Amygdala (tissue), 56 donors: ENCODE measurements at regions not wholly inside any gene's neighbourhood (a gene's known extent, or its start where the extent isn't known, plus 50 kb on each side); places are given as distances from the start of the nearest gene placed in this dataset.
A peak's percentile ranks its signal among the peaks of the same experiment; 100 is the strongest.

Experiments
- DNase-seq, 56 donors: peaks; one replicate each; lab custom pipeline; 2025; lab: John Stamatoyannopoulos, UW

GRCh38 chr2:4670331-4670730 lies 967.0 kb downstream of the DCDC2C start:
- no peak for DNase-seq

GRCh38 chr2:4673025-4673489 lies 969.7 kb downstream of the DCDC2C start:
- DNase-seq = no peak

GRCh38 chr2:4674007-4674406 lies 970.6 kb downstream of the DCDC2C start:
- no peak for DNase-seq

GRCh38 chr2:4675295-4675694 lies 971.9 kb downstream of the DCDC2C start:
- DNase-seq = no peak

- DNase-seq = no peak
Observed at GRCh38 chr2:4678927-4679326, 975.6 kb downstream of the DCDC2C start.

- DNase-seq = no peak
Observed at GRCh38 chr2:4679391-4679790, 976.0 kb downstream of the DCDC2C start.

- no peak for DNase-seq
Observed at GRCh38 chr2:4684921-4685320, 981.5 kb downstream of the DCDC2C start.

- DNase-seq = no peak
Observed at GRCh38 chr2:4690913-4691312, 987.5 kb downstream of the DCDC2C start.

GRCh38 chr2:4693266-4693665 lies 989.9 kb downstream of the DCDC2C start:
- DNase-seq = peak in 4 of 56 donors; percentile 1 to 9 (median 5)

- DNase-seq = no peak
Observed at GRCh38 chr2:4695281-4695861, 992.0 kb downstream of the DCDC2C start.

GRCh38 chr2:4715065-4715464 lies 977.1 kb upstream of the SOX11 start:
- no peak for DNase-seq

GRCh38 chr2:4718777-4719176 lies 973.4 kb upstream of the SOX11 start:
- DNase-seq = no peak

GRCh38 chr2:4725618-4726017 lies 966.6 kb upstream of the SOX11 start:
- no peak for DNase-seq

GRCh38 chr2:4732560-4732959 lies 959.6 kb upstream of the SOX11 start:
- DNase-seq = no peak

GRCh38 chr2:4745056-4745991 lies 946.9 kb upstream of the SOX11 start:
- DNase-seq = peak in 20 of 56 donors; percentile 2 to 56 (median 10)

- DNase-seq = no peak
Observed at GRCh38 chr2:4753721-4754120, 938.5 kb upstream of the SOX11 start.

- peak in 8 of 56 donors; percentile 4 to 18 (median 6) for DNase-seq
Observed at GRCh38 chr2:4762951-4763376, 929.2 kb upstream of the SOX11 start.

GRCh38 chr2:4765787-4766530 lies 926.2 kb upstream of the SOX11 start:
- DNase-seq = no peak

GRCh38 chr2:4775668-4776067 lies 916.5 kb upstream of the SOX11 start:
- no peak for DNase-seq

GRCh38 chr2:4780679-4781078 lies 911.5 kb upstream of the SOX11 start:
- no peak for DNase-seq

- DNase-seq = no peak
Observed at GRCh38 chr2:4782647-4783046, 909.5 kb upstream of the SOX11 start.
